Mesendoderm (in vitro differentiated cells): ENCODE measurements at regions not wholly inside any gene's neighbourhood (a gene's known extent, or its start where the extent isn't known, plus 50 kb on each side); places are given as distances from the start of the nearest gene placed in this dataset.

Experiments
- DNase-seq: peaks from one replicate; pipeline ENCODE4 v3.0.0; 2013
- H2AK5ac ChIP-seq: 2 replicates; pipeline ENCODE4 v1.6.1; 2013; ENCODE audit warnings: low read length, inconsistent platforms
- H2BK120ac ChIP-seq: 2 replicates; pipeline ENCODE4 v1.6.1; 2013; ENCODE audit warnings: low read depth, mild to moderate bottlenecking, low read length, moderate library complexity, mixed read lengths
- H2BK15ac ChIP-seq: replicated peaks from 2 replicates; pipeline ENCODE4 v1.6.1; 2013; ENCODE audit warnings: low read depth, mild to moderate bottlenecking, moderate library complexity
- H2BK5ac ChIP-seq: 2 replicates; pipeline ENCODE4 v1.6.1; 2013; ENCODE audit warnings: low read length, inconsistent platforms
- H3K18ac ChIP-seq: 2 replicates; pipeline ENCODE4 v1.6.1; 2013; ENCODE audit warnings: mild to moderate bottlenecking, low read length, mixed read lengths
- H3K23ac ChIP-seq: one replicate; pipeline ENCODE4 v1.6.1; 2013; ENCODE audit warnings: low read length
- H3K27ac ChIP-seq: 2 replicates; pipeline ENCODE4 v1.5.1; 2013; ENCODE audit warnings: low read depth, mild to moderate bottlenecking, inconsistent platforms, low read length, moderate library complexity
- H3K27me3 ChIP-seq: 2 replicates; pipeline ENCODE4 v1.6.1; 2013; ENCODE audit warnings: low read length, control low read depth, mild to moderate bottlenecking, inconsistent platforms; ENCODE audit not compliant: insufficient read depth, poor library complexity
- H3K36me3 ChIP-seq: 2 replicates; pipeline ENCODE4 v1.6.1; 2013; ENCODE audit warnings: low read length, inconsistent platforms; ENCODE audit not compliant: control insufficient read depth, insufficient read depth
- H3K4ac ChIP-seq: one replicate; pipeline ENCODE4 v1.6.1; 2013; ENCODE audit warnings: low read depth, mild to moderate bottlenecking, low read length, moderate library complexity
- H3K4me1 ChIP-seq: 2 replicates; pipeline ENCODE4 v1.6.1; 2013; ENCODE audit warnings: low read depth, low read length, inconsistent platforms; ENCODE audit not compliant: control insufficient read depth
- H3K4me2 ChIP-seq: 2 replicates; pipeline ENCODE4 v1.6.1; 2013; ENCODE audit warnings: low read length
- H3K4me3 ChIP-seq: 2 replicates; pipeline ENCODE4 v1.5.1; 2013; ENCODE audit warnings: mild to moderate bottlenecking, low read length
- H3K56ac ChIP-seq: one replicate; pipeline ENCODE4 v1.6.1; 2013; ENCODE audit warnings: low read length
- H3K79me1 ChIP-seq: 2 replicates; pipeline ENCODE4 v1.6.1; 2013; ENCODE audit warnings: low read length, inconsistent platforms
- H3K79me2 ChIP-seq: 2 replicates; pipeline ENCODE4 v1.6.1; 2013; ENCODE audit warnings: mild to moderate bottlenecking, low read length; ENCODE audit not compliant: control insufficient read depth, insufficient read depth
- H3K9ac ChIP-seq: 2 replicates; pipeline ENCODE4 v1.6.1; 2013; ENCODE audit warnings: low read length, inconsistent platforms
- H4K5ac ChIP-seq: one replicate; pipeline ENCODE4 v1.6.1; 2013; ENCODE audit warnings: low read length
- H4K8ac ChIP-seq: one replicate; pipeline ENCODE4 v1.6.1; 2013; ENCODE audit warnings: low read depth, mild to moderate bottlenecking, control low read depth, low read length, moderate library complexity
- WGBS: extraction: QIAGEN DNeasy Blood & Tissue Kit; methylation state at CpG from one replicate; pipeline ENCODE4 v1.1.7; 2013; ENCODE audit warnings: low lambda C conversion rate, missing lambda C conversion rate; ENCODE audit not compliant: insufficient coverage; ENCODE audit errors: extremely low coverage; 5-methylcytosine and 5-hydroxymethylcytosine counted together

- no peak overlapping the region for H2AK5ac ChIP-seq
- H3K56ac ChIP-seq: no peak overlapping the region
- no peak overlapping the region for H2BK15ac ChIP-seq
- H4K5ac ChIP-seq: no peak overlapping the region
- H3K4ac ChIP-seq: no peak overlapping the region
- peak; percentile 32 for DNase-seq
- H2BK5ac ChIP-seq: no peak overlapping the region
- H3K18ac ChIP-seq: no peak overlapping the region
- H2BK120ac ChIP-seq: no peak overlapping the region
- H3K79me1 ChIP-seq: no peaks in the 10 kb centered on the region
- H3K27ac ChIP-seq: no peak overlapping the region
- H3K36me3 ChIP-seq: no peaks in the 10 kb centered on the region
- no peak overlapping the region for H3K23ac ChIP-seq
- no peak overlapping the region for H3K4me3 ChIP-seq
- no CpG with 5 or more reads among the region's 8 CpGs for WGBS
- no peak overlapping the region for H3K4me2 ChIP-seq
- H3K9ac ChIP-seq: no peak overlapping the region
- H3K4me1 ChIP-seq: no peaks in the 10 kb centered on the region
- no peak overlapping the region for H4K8ac ChIP-seq
- no peaks in the 10 kb centered on the region for H3K27me3 ChIP-seq
- no peaks in the 10 kb centered on the region for H3K79me2 ChIP-seq
These were observed 149.0 kb upstream of the GSC start for GRCh38 chr14:94918896-94919295.

- no peak for DNase-seq
- no peak overlapping the region for H3K9ac ChIP-seq
- WGBS: no CpG with 5 or more reads among the region's 7 CpGs
- H3K79me1 ChIP-seq: no peaks in the 10 kb centered on the region
- H2AK5ac ChIP-seq: no peak overlapping the region
- H3K4me3 ChIP-seq: no peak overlapping the region
- H3K27ac ChIP-seq: no peak overlapping the region
- no peak overlapping the region for H2BK120ac ChIP-seq
- H2BK15ac ChIP-seq: no peak overlapping the region
- H4K5ac ChIP-seq: no peak overlapping the region
- H3K4ac ChIP-seq: no peak overlapping the region
- H2BK5ac ChIP-seq: no peak overlapping the region
- no peaks in the 10 kb centered on the region for H3K27me3 ChIP-seq
- H3K18ac ChIP-seq: no peak overlapping the region
- no peaks in the 10 kb centered on the region for H3K36me3 ChIP-seq
- H3K23ac ChIP-seq: no peak overlapping the region
- H3K4me1 ChIP-seq: no peaks in the 10 kb centered on the region
- H3K4me2 ChIP-seq: no peak overlapping the region
- H3K56ac ChIP-seq: no peak overlapping the region
- no peak overlapping the region for H4K8ac ChIP-seq
- H3K79me2 ChIP-seq: no peaks in the 10 kb centered on the region
These were observed 147.2 kb upstream of the GSC start for GRCh38 chr14:94917041-94917600.

GRCh38 chr14:94914191-94914590 is 144.3 kb upstream of the GSC start:
- no peak overlapping the region for H3K27ac ChIP-seq
- H3K4me3 ChIP-seq: no peak overlapping the region
- no peak overlapping the region for H3K9ac ChIP-seq
- H3K18ac ChIP-seq: no peak overlapping the region
- H3K27me3 ChIP-seq: no peaks in the 10 kb centered on the region
- WGBS: no CpG with 5 or more reads among the region's 3 CpGs
- no peak overlapping the region for H2BK15ac ChIP-seq
- no peaks in the 10 kb centered on the region for H3K79me2 ChIP-seq
- H4K8ac ChIP-seq: no peak overlapping the region
- no peak overlapping the region for H3K23ac ChIP-seq
- no peak overlapping the region for H2BK5ac ChIP-seq
- H3K36me3 ChIP-seq: no peaks in the 10 kb centered on the region
- H3K4me2 ChIP-seq: no peak overlapping the region
- no peak overlapping the region for H4K5ac ChIP-seq
- no peak for DNase-seq
- H3K56ac ChIP-seq: no peak overlapping the region
- no peak overlapping the region for H2BK120ac ChIP-seq
- H3K4ac ChIP-seq: no peak overlapping the region
- H3K79me1 ChIP-seq: no peaks in the 10 kb centered on the region
- H3K4me1 ChIP-seq: no peaks in the 10 kb centered on the region
- no peak overlapping the region for H2AK5ac ChIP-seq

- no peak for DNase-seq
- Histone ChIP-seq H2BK5ac (no peak overlapping the region), H3K4me1 (no peaks in the 10 kb centered on the region), H3K9ac (no peak overlapping the region), H2BK120ac (no peak overlapping the region), H3K27ac (no peak overlapping the region), H3K4me2 (no peak overlapping the region), H2BK15ac (no peak overlapping the region), H3K27me3 (no peaks in the 10 kb centered on the region), H4K5ac (no peak overlapping the region), H3K79me1 (no peaks in the 10 kb centered on the region), H3K79me2 (no peaks in the 10 kb centered on the region), H3K36me3 (no peaks in the 10 kb centered on the region), H3K18ac (no peak overlapping the region), H3K4ac (no peak overlapping the region), H2AK5ac (no peak overlapping the region), H3K56ac (no peak overlapping the region), H3K4me3 (no peak overlapping the region), H3K23ac (no peak overlapping the region), H4K8ac (no peak overlapping the region)
- WGBS: no CpG with 5 or more reads among the region's 30 CpGs
These were observed 137.8 kb upstream of the GSC start for GRCh38 chr14:94907626-94908261.

- Histone ChIP-seq H3K9ac (no peak overlapping the region), H3K56ac (no peak overlapping the region), H3K23ac (no peak overlapping the region), H3K4me3 (no peak overlapping the region), H3K27me3 (no peaks in the 10 kb centered on the region), H3K4me1 (no peaks in the 10 kb centered on the region), H3K4me2 (no peak overlapping the region), H3K79me2 (no peaks in the 10 kb centered on the region), H2AK5ac (no peak overlapping the region), H4K5ac (no peak overlapping the region), H2BK15ac (no peak overlapping the region), H3K36me3 (no peaks in the 10 kb centered on the region), H3K18ac (no peak overlapping the region), H3K79me1 (no peaks in the 10 kb centered on the region), H3K4ac (no peak overlapping the region), H2BK120ac (no peak overlapping the region), H2BK5ac (no peak overlapping the region), H4K8ac (no peak overlapping the region), H3K27ac (no peak overlapping the region)
- no CpG with 5 or more reads among the region's 6 CpGs for WGBS
- DNase-seq: no peak
These were observed 137.2 kb upstream of the GSC start for GRCh38 chr14:94906991-94907587.
